SK-N-SH (cell line): ENCODE measurements at regions not wholly inside any gene's neighbourhood (a gene's known extent, or its start where the extent isn't known, plus 50 kb on each side); places are given as distances from the start of the nearest gene placed in this dataset.

ENCODE experiments used
- CTCF ChIA-PET: fragments of 300-600, 350-600 bp; formaldehyde crosslinking; extraction: SDS; loops from one replicate; lab custom pipeline; 2021; lab: Yijun Ruan, JAX
- POLR2A ChIA-PET: fragments of 350-600 bp; sonication (Branson Sonifier 250); formaldehyde crosslinking; extraction: SDS; loops from one replicate; lab custom pipeline; 2020; ENCODE audit warnings: antibody characterized with exemption, inconsistent platforms; lab: Yijun Ruan, JAX
- DNase-seq: peaks from one replicate; pipeline ENCODE4 v3.0.0; 2012
- H2AFZ ChIP-seq: fragments of 200-600 bp; sonication (generic); 2 replicates; pipeline ENCODE4 v1.8.1; 2016; ENCODE audit warnings: antibody characterized with exemption, mild to moderate bottlenecking, low read depth
- H3F3A ChIP-seq: fragments of 200-600 bp; sonication (generic); replicated peaks from 2 replicates; pipeline ENCODE3; 2016; ENCODE audit warnings: antibody characterized with exemption, mild to moderate bottlenecking; ENCODE audit not compliant: insufficient read depth
- H3K27ac ChIP-seq, 2 experiments: fragments of 200-500 bp in 1 of 2; fragments of 200-600 bp in 1 of 2; sonication (Bioruptor generic) in 1 of 2; sonication (generic), shearing (Covaris generic) in 1 of 2; 2 replicates each; pipeline versions ENCODE4 v1.5.1 to v1.6.1; 2014 to 2016; ENCODE audit warnings: low read depth in 2 of 2, inconsistent platforms in 1 of 2, low read length in 1 of 2, mild to moderate bottlenecking in 1 of 2, mixed read lengths in 1 of 2
- H3K27me3 ChIP-seq: fragments of 200-600 bp; sonication (generic), shearing (Covaris generic); 2 replicates; pipeline ENCODE4 v1.6.1; 2016; ENCODE audit warnings: mixed run types; ENCODE audit not compliant: insufficient read depth
- H3K36me3 ChIP-seq, 2 experiments: fragments of 200-500 bp in 1 of 2; fragments of 200-600 bp in 1 of 2; sonication (Bioruptor generic) in 1 of 2; sonication (generic) in 1 of 2; replicated peaks in 1 of 2; 2 replicates each; pipeline versions ENCODE3 to v1.5.1; 2014 to 2016; ENCODE audit warnings: low read length in 1 of 2, mild to moderate bottlenecking in 1 of 2; ENCODE audit not compliant: insufficient read depth in 2 of 2, control insufficient read depth in 1 of 2
- H3K4me1 ChIP-seq, 2 experiments: fragments of 200-500 bp in 1 of 2; fragments of 200-600 bp in 1 of 2; sonication (Bioruptor generic) in 1 of 2; sonication (generic), shearing (Covaris generic) in 1 of 2; 2 replicates each; pipeline versions ENCODE4 v1.5.1 to v1.6.1; 2014 to 2016; ENCODE audit warnings: low read depth in 1 of 2, low read length in 1 of 2, mixed run types in 1 of 2; ENCODE audit not compliant: insufficient read depth in 2 of 2, control insufficient read depth in 1 of 2
- H3K4me2 ChIP-seq: fragments of 200-600 bp; sonication (generic), shearing (Covaris generic); 2 replicates; pipeline ENCODE4 v1.6.1; 2017; ENCODE audit warnings: mixed run types
- H3K4me3 ChIP-seq, 2 experiments: fragments of 200-500 bp in 1 of 2; fragments of 200-600 bp in 1 of 2; sonication (Bioruptor generic) in 1 of 2; sonication (generic), shearing (Covaris generic) in 1 of 2; 2 replicates each; pipeline versions ENCODE4 v1.5.1 to v1.8.1; 2014 to 2016; ENCODE audit warnings: low read depth in 2 of 2, inconsistent platforms in 1 of 2, low read length in 1 of 2, mild to moderate bottlenecking in 1 of 2, mixed read lengths in 1 of 2, moderate library complexity in 1 of 2
- H3K79me2 ChIP-seq: fragments of 200-600 bp; sonication (generic); 2 replicates; pipeline ENCODE4 v1.8.1; 2017; ENCODE audit warnings: mild to moderate bottlenecking; ENCODE audit not compliant: insufficient read depth
- H3K9ac ChIP-seq: fragments of 200-600 bp; sonication (generic); 2 replicates; pipeline ENCODE4 v1.6.1; 2017; ENCODE audit warnings: mixed run types
- H3K9me2 ChIP-seq: fragments of 200-600 bp; sonication (generic); 2 replicates; pipeline ENCODE4 v1.6.1; 2017; ENCODE audit warnings: mixed run types
- H3K9me3 ChIP-seq: fragments of 200-600 bp; sonication (generic); 2 replicates; pipeline ENCODE4 v1.6.1; 2017; ENCODE audit warnings: mixed run types, mild to moderate bottlenecking, moderate library complexity
- H4K20me1 ChIP-seq: fragments of 200-600 bp; sonication (generic); 2 replicates; pipeline ENCODE4 v1.6.1; 2017; ENCODE audit warnings: mild to moderate bottlenecking, mixed run types; ENCODE audit not compliant: insufficient read depth
- ELF1 ChIP-seq: IDR thresholded peaks from 2 replicates; pipeline ENCODE4 v1.4.0; 2012
- EZH2phosphoT487 ChIP-seq: fragments of 200-600 bp; sonication (generic); IDR thresholded peaks from 2 replicates; pipeline ENCODE4 v1.6.1; 2017; ENCODE audit warnings: low read depth, mixed run types, mild to moderate bottlenecking, antibody characterized with exemption, moderate library complexity, borderline replicate concordance
- FOSL2 ChIP-seq: IDR thresholded peaks from 2 replicates; pipeline ENCODE4 v1.4.0; 2012; ENCODE audit warnings: low read depth, mild to moderate bottlenecking, moderate library complexity, borderline replicate concordance
- FOXM1 ChIP-seq: IDR thresholded peaks from 2 replicates; pipeline ENCODE4 v1.4.0; 2012; ENCODE audit warnings: low read depth, mild to moderate bottlenecking
- GABPA ChIP-seq: IDR thresholded peaks from 2 replicates; pipeline ENCODE4 v1.4.0; 2012; ENCODE audit warnings: low read depth, mild to moderate bottlenecking
- GATA2 ChIP-seq: sonication (generic); formaldehyde crosslinking; IDR thresholded peaks from 2 replicates; pipeline ENCODE4 v1.5.0; 2020; ENCODE audit warnings: mild to moderate bottlenecking, missing genetic modification reagents
- JUND ChIP-seq: IDR thresholded peaks from 2 replicates; pipeline ENCODE4 v1.4.0; 2012
- MXI1 ChIP-seq: IDR thresholded peaks from 2 replicates; pipeline ENCODE4 v1.6.1; 2012; ENCODE audit warnings: mild to moderate bottlenecking, low read depth, low read length, improper control_type of control experiment
- NFIC ChIP-seq: IDR thresholded peaks from 2 replicates; pipeline ENCODE4 v1.4.0; 2012; ENCODE audit warnings: borderline replicate concordance
- POLR2AphosphoS5 ChIP-seq: IDR thresholded peaks from 2 replicates; pipeline ENCODE4 v1.6.1; 2012; ENCODE audit warnings: low read depth, low read length
- RCOR1 ChIP-seq: fragments of 150-350 bp; IDR thresholded peaks from 2 replicates; pipeline ENCODE4 v1.6.1; 2017; ENCODE audit warnings: antibody characterized with exemption, low read length
- RFX5 ChIP-seq: IDR thresholded peaks from 2 replicates; pipeline ENCODE4 v1.6.1; 2012; ENCODE audit warnings: mild to moderate bottlenecking, improper control_type of control experiment, low read length
- RXRA ChIP-seq: IDR thresholded peaks from 2 replicates; pipeline ENCODE4 v1.4.0; 2012; ENCODE audit warnings: low read depth, mild to moderate bottlenecking, borderline replicate concordance
- TAF1 ChIP-seq: IDR thresholded peaks from 2 replicates; pipeline ENCODE4 v1.6.1; 2012; ENCODE audit warnings: low read depth, mild to moderate bottlenecking, low read length, moderate library complexity, borderline replicate concordance
- TCF12 ChIP-seq: IDR thresholded peaks from 2 replicates; pipeline ENCODE4 v1.4.0; 2012
- TEAD4 ChIP-seq: IDR thresholded peaks from 2 replicates; pipeline ENCODE4 v1.4.0; 2012; ENCODE audit warnings: mild to moderate bottlenecking, borderline replicate concordance; ENCODE audit not compliant: insufficient read depth
- YY1 ChIP-seq: IDR thresholded peaks from 2 replicates; pipeline ENCODE4 v1.4.0; 2012; ENCODE audit warnings: low read depth, mild to moderate bottlenecking
- ZBTB33 ChIP-seq: IDR thresholded peaks from 2 replicates; pipeline ENCODE4 v1.4.0; 2012; ENCODE audit warnings: low read depth, borderline replicate concordance
- WGBS: methylation state at CpG from one replicate; pipeline ENCODE4 v1.1.6; 2017; ENCODE audit warnings: low lambda C conversion rate; 5-methylcytosine and 5-hydroxymethylcytosine counted together
- TF ChIP-seq, protein P1 (sequence below): fragments of 200-600 bp; sonication (generic); IDR thresholded peaks from 2 replicates; pipeline ENCODE4 v1.6.1; 2017; ENCODE audit warnings: antibody characterized with exemption, mild to moderate bottlenecking, moderate library complexity

DNA sequence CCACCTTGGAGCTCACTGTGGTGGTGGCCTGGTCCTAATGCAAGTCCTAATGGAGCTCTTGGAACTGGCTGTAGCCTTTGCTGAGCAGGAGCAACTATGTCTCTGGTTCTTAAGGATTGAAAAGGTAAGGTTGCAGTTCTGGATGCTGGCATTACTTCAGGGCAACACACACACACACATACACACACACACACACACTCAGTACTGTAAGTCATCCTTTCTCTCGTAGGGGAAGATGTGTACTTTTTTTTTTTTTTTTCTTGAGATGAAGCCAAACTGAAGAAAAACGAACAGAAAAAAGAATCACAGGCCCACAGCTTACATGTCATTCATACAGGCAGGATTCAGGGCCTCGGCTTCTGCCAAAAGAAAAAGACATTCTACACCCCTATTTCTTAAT, 81.1 kb upstream of the RPS23 start:
- H2AFZ ChIP-seq: no peak overlapping the region
- TF ChIP-seq YY1 (no peak), RXRA (no peak), FOXM1 (no peak), TCF12 (no peak), NFIC (no peak), GABPA (no peak), GATA2 (CRISPR knock-in tag) (no peak), RCOR1 (no peak), FOSL2 (no peak), JUND (no peak), ELF1 (no peak), TEAD4 (no peak), POLR2AphosphoS5 (no peak), EZH2phosphoT487 (no peak), RFX5 (no peak), ZBTB33 (no peak)
- TF ChIP-seq, protein P1, sequence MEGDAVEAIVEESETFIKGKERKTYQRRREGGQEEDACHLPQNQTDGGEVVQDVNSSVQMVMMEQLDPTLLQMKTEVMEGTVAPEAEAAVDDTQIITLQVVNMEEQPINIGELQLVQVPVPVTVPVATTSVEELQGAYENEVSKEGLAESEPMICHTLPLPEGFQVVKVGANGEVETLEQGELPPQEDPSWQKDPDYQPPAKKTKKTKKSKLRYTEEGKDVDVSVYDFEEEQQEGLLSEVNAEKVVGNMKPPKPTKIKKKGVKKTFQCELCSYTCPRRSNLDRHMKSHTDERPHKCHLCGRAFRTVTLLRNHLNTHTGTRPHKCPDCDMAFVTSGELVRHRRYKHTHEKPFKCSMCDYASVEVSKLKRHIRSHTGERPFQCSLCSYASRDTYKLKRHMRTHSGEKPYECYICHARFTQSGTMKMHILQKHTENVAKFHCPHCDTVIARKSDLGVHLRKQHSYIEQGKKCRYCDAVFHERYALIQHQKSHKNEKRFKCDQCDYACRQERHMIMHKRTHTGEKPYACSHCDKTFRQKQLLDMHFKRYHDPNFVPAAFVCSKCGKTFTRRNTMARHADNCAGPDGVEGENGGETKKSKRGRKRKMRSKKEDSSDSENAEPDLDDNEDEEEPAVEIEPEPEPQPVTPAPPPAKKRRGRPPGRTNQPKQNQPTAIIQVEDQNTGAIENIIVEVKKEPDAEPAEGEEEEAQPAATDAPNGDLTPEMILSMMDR: no peak
- TF ChIP-seq, all 33 proteins: peak for 0
- DNase-seq: no peak
- Histone ChIP-seq H3K36me3 (no peaks in the 10 kb centered on the region), H3K27ac (no peak overlapping the region), H3K4me1 (peaks cover 0 to 12% of the 10 kb centered on the region in 2 experiments; a peak in 2 of 4 replicates), H4K20me1 (no peaks in the 10 kb centered on the region), H3K9ac (no peak overlapping the region), H3K4me2 (no peak overlapping the region), H3K9me3 (no peaks in the 10 kb centered on the region), H3K9me2 (no peaks in the 10 kb centered on the region), H3F3A (peaks cover 24% of the 10 kb centered on the region), H3K79me2 (no peaks in the 10 kb centered on the region), H3K27me3 (no peaks in the 10 kb centered on the region), H3K4me3 (no peak overlapping the region)
- POLR2A ChIA-PET: no interaction called here
- WGBS: 78% methylated on average over 3 of the region's 3 CpGs
- CTCF ChIA-PET: interaction anchor here (0.9 to 2.0 kb wide), 4 partner anchors 8 to 1204 kb away, joined by 3 to 5 read pairs (median 4); no protein-coding TSS in a partner anchor

DNA sequence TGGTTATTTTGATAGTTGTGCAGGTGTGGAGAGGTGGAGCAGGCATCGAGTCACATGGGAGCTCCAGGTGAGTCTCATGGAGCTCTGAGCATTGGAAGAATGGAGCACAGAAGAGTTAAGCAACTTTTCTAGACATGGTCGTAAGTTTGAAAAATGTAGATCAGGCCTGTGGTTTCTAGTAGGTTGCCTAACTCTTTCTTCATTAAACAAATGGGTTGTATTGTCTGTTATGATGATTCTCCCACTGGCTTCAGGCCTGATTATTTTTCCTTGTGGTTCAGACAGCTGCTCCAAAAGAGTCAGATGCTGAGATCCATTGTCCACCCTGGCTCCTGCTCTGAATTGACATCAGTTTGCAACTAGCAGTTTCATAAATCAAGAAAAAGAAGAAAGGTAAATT, 80.3 kb upstream of the RPS23 start:
- Histone ChIP-seq H3K27ac (no peak overlapping the region), H3K9ac (no peak overlapping the region), H3F3A (peaks cover 24% of the 10 kb centered on the region), H3K9me2 (no peaks in the 10 kb centered on the region), H3K4me3 (no peak overlapping the region), H3K36me3 (no peaks in the 10 kb centered on the region), H3K4me1 (peaks cover 0 to 12% of the 10 kb centered on the region in 2 experiments; a peak in 2 of 4 replicates), H4K20me1 (no peaks in the 10 kb centered on the region), H3K27me3 (no peaks in the 10 kb centered on the region), H2AFZ (no peak overlapping the region), H3K79me2 (no peaks in the 10 kb centered on the region), H3K9me3 (no peaks in the 10 kb centered on the region), H3K4me2 (no peak overlapping the region)
- TF ChIP-seq ZBTB33 (no peak), TAF1 (no peak), MXI1 (no peak)
- DNase-seq: no peak
- POLR2A ChIA-PET: no interaction called here
- CTCF ChIA-PET: interaction anchor here (0.9 to 2.0 kb wide), 2 partner anchors 269 to 1205 kb away, joined by 3 to 5 read pairs; no protein-coding TSS in a partner anchor
- 97% methylated on average over 2 of the region's 2 CpGs for WGBS
